GM04503 (cell line): ENCODE measurements at regions not wholly inside any gene's neighbourhood (a gene's known extent, or its start where the extent isn't known, plus 50 kb on each side); places are given as distances from the start of the nearest gene placed in this dataset.
"Not testable (repeated sequence)": the region's sequence is repeated elsewhere in the genome, so short reads cannot be mapped to it uniquely, and the experiment has no call there.

Experiments used
- DNase-seq: peaks from one replicate; pipeline ENCODE4 v3.0.0-alpha.2; 2012; ENCODE audit warnings: low read depth

GRCh38 chr6:74283532-74283931 lies 587.5 kb downstream of the CD109 start:
- DNase-seq: no peak

- no peak for DNase-seq
These were observed 586.2 kb downstream of the CD109 start for GRCh38 chr6:74282143-74282689.

GRCh38 chr6:74280130-74280692 lies 584.2 kb downstream of the CD109 start:
- DNase-seq: peak; percentile 24

- DNase-seq: no peak
These were observed 581.8 kb downstream of the CD109 start for GRCh38 chr6:74277777-74278186.

- DNase-seq: no peak
These were observed 577.5 kb downstream of the CD109 start for GRCh38 chr6:74273541-74273940.

GRCh38 chr6:74269600-74269858 lies 573.5 kb downstream of the CD109 start:
- DNase-seq: no peak

- no peak for DNase-seq
These were observed 573.0 kb downstream of the CD109 start for GRCh38 chr6:74268815-74269599.

- no peak for DNase-seq
These were observed 564.0 kb downstream of the CD109 start for GRCh38 chr6:74259981-74260380.

GRCh38 chr6:74256781-74257180 lies 560.8 kb downstream of the CD109 start:
- no peak for DNase-seq

GRCh38 chr6:74256381-74256780 lies 560.4 kb downstream of the CD109 start:
- DNase-seq: no peak

GRCh38 chr6:74255007-74255406 lies 559.0 kb downstream of the CD109 start:
- DNase-seq: not testable (repeated sequence)

- not testable (repeated sequence) for DNase-seq
These were observed 558.1 kb downstream of the CD109 start for GRCh38 chr6:74254147-74254546.

GRCh38 chr6:74253261-74253660 lies 557.3 kb downstream of the CD109 start:
- DNase-seq: no peak

GRCh38 chr6:74250161-74250818 lies 554.3 kb downstream of the CD109 start:
- DNase-seq: no peak

GRCh38 chr6:74249658-74250057 lies 553.7 kb downstream of the CD109 start:
- DNase-seq: no peak

GRCh38 chr6:74248966-74249365 lies 553.0 kb downstream of the CD109 start:
- no peak for DNase-seq

- no peak for DNase-seq
These were observed 526.8 kb downstream of the CD109 start for GRCh38 chr6:74222768-74223333.

- DNase-seq: no peak
These were observed 518.0 kb downstream of the CD109 start for GRCh38 chr6:74213995-74214394.

GRCh38 chr6:74208239-74208638 lies 512.2 kb downstream of the CD109 start:
- no peak for DNase-seq

- DNase-seq: no peak
These were observed 503.4 kb downstream of the CD109 start for GRCh38 chr6:74199215-74199915.

- no peak for DNase-seq
These were observed 501.3 kb downstream of the CD109 start for GRCh38 chr6:74197310-74197709.

GRCh38 chr6:74187811-74188210 lies 491.8 kb downstream of the CD109 start:
- DNase-seq: no peak
